ENCODE measurements at regions not wholly inside any gene's neighbourhood (a gene's known extent, or its start where the extent isn't known, plus 50 kb on each side); places are given as distances from the start of the nearest gene placed in this dataset.

DNA sequence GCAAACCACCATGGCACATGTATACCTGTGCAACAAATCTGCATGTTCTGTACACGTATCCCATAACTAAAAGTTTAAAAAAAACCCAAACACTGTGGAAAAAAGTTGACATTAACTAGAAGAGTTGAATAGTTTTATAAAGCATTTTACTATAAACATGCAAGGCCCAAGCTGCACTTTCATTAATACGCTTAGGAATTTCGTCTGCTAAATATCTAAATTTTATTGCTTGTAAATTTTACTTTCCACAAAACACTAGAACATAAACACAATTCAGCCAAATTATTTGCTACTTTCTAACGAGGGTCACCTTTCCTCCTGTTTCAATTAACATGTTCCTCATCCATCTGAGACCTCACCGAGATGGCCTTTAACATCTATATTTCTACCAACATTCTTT lies 74.4 kb upstream of the MAN1A1 start:
- no peak for DNase-seq (ENCODE audit: low spot score)
- Histone ChIP-seq H2AFZ (ENCODE audit: low read length) (no peak overlapping the region), H3K9ac (ENCODE audit: insufficient read depth, low read depth, low read length) (no peak overlapping the region), H3K4me3 (replicated peaks in 1 of 3; ENCODE audit: insufficient read depth in 1 of 3, low read depth in 2 of 3, low read length in 3 of 3) (no peak overlapping the region), H4K20me1 (ENCODE audit: insufficient read depth, low read length) (no peaks in the 10 kb centered on the region), H3K27ac (ENCODE audit: extremely low read length, insufficient read depth, low read length) (no peak overlapping the region), H3K79me2 (ENCODE audit: insufficient read depth, low read length) (no peaks in the 10 kb centered on the region), H3K9me3 (ENCODE audit: low read length) (no peaks in the 10 kb centered on the region), H3K36me3 (replicated peaks in 1 of 2; ENCODE audit: control insufficient read depth in 1 of 2, insufficient read depth in 2 of 2, low read length in 2 of 2) (no peaks in the 10 kb centered on the region), H3K4me1 (ENCODE audit: insufficient read depth, low read length) (no peaks in the 10 kb centered on the region), H3K27me3 (ENCODE audit: control insufficient read depth in 1 of 2, insufficient read depth in 2 of 2, low read length in 2 of 2) (no peaks in the 10 kb centered on the region), H3K4me2 (ENCODE audit: low read depth, low read length) (no peak overlapping the region)
- no TSS peak for BruUV-seq (replicated peaks)
- ChIA-PET CTCF (ENCODE audit: low intra/inter-chr PET ratio, low total read pairs) (no interaction called here), POLR2A (no interaction called here)
- no peak for ATAC-seq
- TF ChIP-seq XBP1 (CRISPR knock-in tag; IDR thresholded peaks at IDR 0.05) (no peak), NFATC3 (CRISPR knock-in tag; IDR thresholded peaks at IDR 0.05) (no peak), ZZZ3 (CRISPR knock-in tag; IDR thresholded peaks at IDR 0.05; ENCODE audit: borderline replicate concordance) (no peak), ZNF792 (CRISPR knock-in tag; IDR thresholded peaks at IDR 0.05) (no peak), MAFF (IDR thresholded peaks at IDR 0.05; ENCODE audit: low read depth, low read length) (no peak), ZNF550 (CRISPR knock-in tag; IDR thresholded peaks at IDR 0.05; ENCODE audit: borderline replicate concordance) (no peak), ZNF138 (CRISPR knock-in tag; IDR thresholded peaks at IDR 0.05; ENCODE audit: low read depth) (no peak), HBP1 (CRISPR knock-in tag; IDR thresholded peaks at IDR 0.05; ENCODE audit: low read depth) (no peak), NONO (IDR thresholded peaks at IDR 0.05) (no peak), NONO (CRISPR knock-in tag; conservative IDR thresholded peaks at IDR 0.05) (no peak), TBX2 (CRISPR knock-in tag; IDR thresholded peaks at IDR 0.05; ENCODE audit: borderline replicate concordance) (no peak), SCMH1 (CRISPR knock-in tag; IDR thresholded peaks at IDR 0.05; ENCODE audit: borderline replicate concordance) (no peak), ZFP36L2 (CRISPR knock-in tag; IDR thresholded peaks at IDR 0.05) (no peak), SRF (IDR thresholded peaks at IDR 0.05; ENCODE audit: low read depth, low read length) (no peak), SAP130 (CRISPR knock-in tag; IDR thresholded peaks at IDR 0.05; ENCODE audit: low read depth) (no peak)
- in situ Hi-C loops (cut with HindIII; ENCODE audit: extremely low pct_ligation_motif_present, low pct_unique_long_range_greater_than_20kb) (no loop called here), intact Hi-C loops (cut with micrococcal nuclease; ENCODE audit: unreplicated experiment) (no loop called here)
- no peak for FAIRE-seq
- 31% methylated on average over 5 of the region's 5 CpGs for WGBS (ENCODE audit: low lambda C conversion rate)
